B cell (primary cell): ENCODE measurements at regions not wholly inside any gene's neighbourhood (a gene's known extent, or its start where the extent isn't known, plus 50 kb on each side); places are given as distances from the start of the nearest gene placed in this dataset.

ENCODE experiments used
- ATAC-seq: fragments of 200-7000 bp; cut with Tn5 transposase; one replicate; pipeline ENCODE4 v1.10.0; 2021; ENCODE audit warnings: low read depth, mild to moderate bottlenecking, moderate number of reproducible peaks, moderate library complexity
- CTCF ChIA-PET: fragments of 350-600 bp; sonication (Branson Sonifier 250); formaldehyde crosslinking; loops from one replicate; lab custom pipeline; 2021; ENCODE audit warnings: antibody characterized with exemption, inconsistent platforms; lab: Charles Lee
- POLR2A ChIA-PET: fragments of 350-600 bp; sonication (Branson Sonifier 250); formaldehyde crosslinking; loops from one replicate; lab custom pipeline; 2021; ENCODE audit warnings: antibody characterized with exemption; lab: Charles Lee
- DNase-seq: peaks from one replicate; pipeline ENCODE4 v3.0.0; 2013
- H2AFZ ChIP-seq: 2 replicates; pipeline ENCODE4 v1.6.1; 2012; ENCODE audit warnings: mild to moderate bottlenecking, low read depth, low read length; ENCODE audit not compliant: insufficient read depth, poor library complexity, severe bottlenecking
- H3K27ac ChIP-seq, 2 donors: 1 replicate in 1 of 2; 2 replicates in 1 of 2; pipeline ENCODE4 v1.5.1; 2012 to 2013; ENCODE audit warnings: low read length in 2 of 2, mild to moderate bottlenecking in 2 of 2, moderate library complexity in 1 of 2
- H3K27me3 ChIP-seq, 4 experiments: fragments of 200-600 bp in 1 of 4; sonication (generic) in 1 of 4; replicated peaks in 1 of 4; 1 replicate in 2 of 4; 2 replicates in 2 of 4; pipeline versions ENCODE4 v1.6.1 to v1.7.0; 2013 to 2016; ENCODE audit warnings: low read length in 3 of 4, mild to moderate bottlenecking in 2 of 4, mixed read lengths in 1 of 4, moderate library complexity in 1 of 4; ENCODE audit not compliant: insufficient read depth in 4 of 4, control insufficient read depth in 3 of 4; ENCODE audit errors: control extremely low read depth in 1 of 4
- H3K36me3 ChIP-seq, 2 experiments: replicated peaks in 1 of 2; 1 replicate in 1 of 2; 2 replicates in 1 of 2; pipeline versions ENCODE4 v1.6.1 to v1.7.1; 2013; ENCODE audit warnings: low read length in 1 of 2; ENCODE audit not compliant: insufficient read depth in 2 of 2, control insufficient read depth in 1 of 2; ENCODE audit errors: control extremely low read depth in 1 of 2, extremely low read depth in 1 of 2
- H3K4me1 ChIP-seq, 2 donors: fragments of 200-600 bp in 1 of 2; sonication (generic) in 1 of 2; 1 replicate in 1 of 2; 2 replicates in 1 of 2; pipeline versions ENCODE4 v1.5.1 to v1.6.1; 2013 to 2017; ENCODE audit warnings: low read length in 2 of 2; ENCODE audit not compliant: control insufficient read depth in 2 of 2, insufficient read depth in 2 of 2
- H3K4me2 ChIP-seq: replicated peaks from 2 replicates; pipeline ENCODE3; 2012; ENCODE audit warnings: mild to moderate bottlenecking, low read depth, low read length; ENCODE audit not compliant: poor library complexity, severe bottlenecking
- H3K4me3 ChIP-seq, 5 experiments: fragments of 200-600 bp in 1 of 5; sonication (generic) in 1 of 5; 1 replicate in 3 of 5; 2 replicates in 2 of 5; pipeline versions ENCODE4 v1.5.1 to v1.7.0; 2011 to 2016; ENCODE audit warnings: low read length in 4 of 5, mild to moderate bottlenecking in 4 of 5, low read depth in 2 of 5, control low read depth in 1 of 5, moderate library complexity in 1 of 5; ENCODE audit not compliant: insufficient read depth in 1 of 5; ENCODE audit errors: control extremely low read depth in 1 of 5, extremely low read depth in 1 of 5
- H3K79me2 ChIP-seq: fragments of 200-600 bp; sonication (generic); one replicate; pipeline ENCODE4 v1.6.0; 2016; ENCODE audit warnings: low read length; ENCODE audit not compliant: control insufficient read depth, insufficient read depth
- H3K9ac ChIP-seq: fragments of 200-600 bp; sonication (generic); 2 replicates; pipeline ENCODE4 v1.6.1; 2017; ENCODE audit warnings: mild to moderate bottlenecking, low read length, moderate library complexity
- H3K9me3 ChIP-seq, 3 donors: one replicate each; pipeline versions ENCODE4 v1.6.1 to v1.7.1; 2013; ENCODE audit warnings: low read length in 2 of 3; ENCODE audit not compliant: control insufficient read depth in 2 of 3, insufficient read depth in 1 of 3; ENCODE audit errors: control extremely low read depth in 1 of 3
- H4K20me1 ChIP-seq: 2 replicates; pipeline ENCODE4 v1.6.0; 2012; ENCODE audit warnings: mild to moderate bottlenecking, low read length; ENCODE audit not compliant: insufficient read depth, control insufficient read depth, poor library complexity, severe bottlenecking
- H3K27ac Mint-ChIP-seq: one replicate; pipeline ENCODE4 v1.8.0; 2021; ENCODE audit warnings: mixed read lengths
- H3K27me3 Mint-ChIP-seq: one replicate; pipeline ENCODE4 v1.8.0; 2021; ENCODE audit warnings: mixed read lengths
- H3K4me1 Mint-ChIP-seq: one replicate; pipeline ENCODE4 v1.8.0; 2021; ENCODE audit warnings: mixed read lengths
- H3K4me3 Mint-ChIP-seq: one replicate; pipeline ENCODE4 v1.8.0; 2021; ENCODE audit warnings: mixed read lengths
- H3K9me3 Mint-ChIP-seq: one replicate; pipeline ENCODE4 v1.8.0; 2022; ENCODE audit warnings: mixed read lengths; ENCODE audit not compliant: insufficient read depth
- CTCF ChIP-seq: fragments of 200-600 bp; IDR thresholded peaks from one replicate; pipeline ENCODE4 v1.8.0; 2022; ENCODE audit warnings: antibody characterized with exemption, mild to moderate bottlenecking
- EZH2 ChIP-seq: IDR thresholded peaks from 2 replicates; pipeline ENCODE4 v1.6.1; 2012; ENCODE audit warnings: borderline replicate concordance, low read depth, mild to moderate bottlenecking, moderate library complexity, low read length; ENCODE audit not compliant: insufficient read depth, poor library complexity, severe bottlenecking
- WGBS: methylation state at CpG from one replicate; pipeline ENCODE4 v1.1.5; 2013; ENCODE audit warnings: missing lambda C conversion rate; ENCODE audit not compliant: insufficient coverage; 5-methylcytosine and 5-hydroxymethylcytosine counted together
- intact Hi-C: fragments of 100-400 bp; cut with micrococcal nuclease; formaldehyde crosslinking; loops from one replicate; pipeline ENCODE4 v1.10.0; 2022

- no peaks in the 10 kb centered on the region for H3K27me3 Mint-ChIP-seq
- Histone ChIP-seq H3K79me2 (no peaks in the 10 kb centered on the region), H3K27ac (no peak overlapping the region), H3K4me1 (no peaks in the 10 kb centered on the region), H4K20me1 (no peaks in the 10 kb centered on the region), H3K4me2 (no peak overlapping the region), H3K9me3 (no peaks in the 10 kb centered on the region), H2AFZ (no peak overlapping the region), H3K36me3 (no peaks in the 10 kb centered on the region), H3K9ac (no peak overlapping the region), H3K27me3 (no peaks in the 10 kb centered on the region), H3K4me3 (no peak overlapping the region)
- CTCF ChIA-PET = no interaction called here
- DNase-seq (no peak), ATAC-seq (no peak)
- H3K4me3 Mint-ChIP-seq = no peak overlapping the region
- TF ChIP-seq CTCF (no peak), EZH2 (no peak)
- H3K4me1 Mint-ChIP-seq = no peaks in the 10 kb centered on the region
- no peak overlapping the region for H3K27ac Mint-ChIP-seq
- no CpG with 5 or more reads among the region's 1 CpG for WGBS
- POLR2A ChIA-PET = no interaction called here
- intact Hi-C loops = no loop called here
- peaks cover 3% of the 10 kb centered on the region for H3K9me3 Mint-ChIP-seq
Measured at GRCh38 chr13:106078191-106078590, 457.3 kb downstream of the EFNB2 start.

GRCh38 chr13:106077017-106077416, 458.4 kb downstream of the EFNB2 start:
- H3K27me3 Mint-ChIP-seq = no peaks in the 10 kb centered on the region
- ATAC-seq (no peak), DNase-seq (no peak)
- H3K4me1 Mint-ChIP-seq = no peaks in the 10 kb centered on the region
- no peak overlapping the region for H3K4me3 ChIP-seq
- peaks cover 3% of the 10 kb centered on the region for H3K9me3 Mint-ChIP-seq
- no peak overlapping the region for H3K27ac Mint-ChIP-seq
- H3K4me1 ChIP-seq = no peaks in the 10 kb centered on the region
- no peak overlapping the region for H3K4me3 Mint-ChIP-seq
- H3K9me3 ChIP-seq = no peaks in the 10 kb centered on the region
- H3K36me3 ChIP-seq = no peaks in the 10 kb centered on the region
- no CpG with 5 or more reads among the region's 1 CpG for WGBS
- TF ChIP-seq CTCF (no peak), EZH2 (no peak)
- H3K9ac ChIP-seq = no peak overlapping the region
- ChIA-PET POLR2A (no interaction called here), CTCF (no interaction called here)
- intact Hi-C loops = no loop called here
- H3K4me2 ChIP-seq = no peak overlapping the region
- no peaks in the 10 kb centered on the region for H3K27me3 ChIP-seq
- no peak overlapping the region for H2AFZ ChIP-seq
- H4K20me1 ChIP-seq = no peaks in the 10 kb centered on the region
- no peaks in the 10 kb centered on the region for H3K79me2 ChIP-seq
- no peak overlapping the region for H3K27ac ChIP-seq
